Inflammatory macrophage (primary cell): ENCODE measurements at regions not wholly inside any gene's neighbourhood (a gene's known extent, or its start where the extent isn't known, plus 50 kb on each side); places are given as distances from the start of the nearest gene placed in this dataset.
"Not testable (repeated sequence)": the region's sequence is repeated elsewhere in the genome, so short reads cannot be mapped to it uniquely, and the experiment has no call there.

Experiments
- DNase-seq, 2 donors: peaks; one replicate each; pipeline ENCODE4 v3.0.0-alpha.2; 2020 to 2022

- no peak for DNase-seq
These were observed 121.8 kb upstream of the IRX5 start for GRCh38 chr16:54808890-54809289.

GRCh38 chr16:54806881-54807360, 123.7 kb upstream of the IRX5 start:
- DNase-seq: no peak

GRCh38 chr16:54806378-54806777, 124.3 kb upstream of the IRX5 start:
- no peak for DNase-seq

GRCh38 chr16:54805648-54806047, 125.0 kb upstream of the IRX5 start:
- no peak for DNase-seq

GRCh38 chr16:54801057-54801844, 129.4 kb upstream of the IRX5 start:
- DNase-seq: no peak

GRCh38 chr16:54798267-54798666, 132.4 kb upstream of the IRX5 start:
- no peak for DNase-seq

- DNase-seq: no peak
These were observed 134.5 kb upstream of the IRX5 start for GRCh38 chr16:54796211-54796610.

- DNase-seq: no peak
These were observed 137.9 kb upstream of the IRX5 start for GRCh38 chr16:54792811-54793210.

GRCh38 chr16:54787045-54787444, 143.6 kb upstream of the IRX5 start:
- no peak for DNase-seq

- DNase-seq: no peak
These were observed 146.7 kb upstream of the IRX5 start for GRCh38 chr16:54783980-54784379.

GRCh38 chr16:54783226-54783625, 147.4 kb upstream of the IRX5 start:
- no peak for DNase-seq

- no peak for DNase-seq
These were observed 150.4 kb upstream of the IRX5 start for GRCh38 chr16:54780266-54780665.

- no peak for DNase-seq
These were observed 151.1 kb upstream of the IRX5 start for GRCh38 chr16:54779549-54779948.

- DNase-seq: no peak
These were observed 155.9 kb upstream of the IRX5 start for GRCh38 chr16:54774768-54775167.

GRCh38 chr16:54772400-54772799, 158.3 kb upstream of the IRX5 start:
- DNase-seq: no peak

- DNase-seq: no peak
These were observed 164.3 kb upstream of the IRX5 start for GRCh38 chr16:54766355-54766754.

- DNase-seq: no peak
These were observed 180.4 kb upstream of the IRX5 start for GRCh38 chr16:54750249-54750648.

GRCh38 chr16:54748611-54749190, 182.0 kb upstream of the IRX5 start:
- DNase-seq: no peak

GRCh38 chr16:54746596-54746995, 184.1 kb upstream of the IRX5 start:
- no peak for DNase-seq

GRCh38 chr16:54744998-54745397, 185.7 kb upstream of the IRX5 start:
- no peak for DNase-seq

GRCh38 chr16:54742436-54742835, 188.2 kb upstream of the IRX5 start:
- no peak for DNase-seq

- no peak for DNase-seq
These were observed 191.3 kb upstream of the IRX5 start for GRCh38 chr16:54739381-54739780.

GRCh38 chr16:54734156-54734555, 196.5 kb upstream of the IRX5 start:
- no peak for DNase-seq

GRCh38 chr16:54727696-54728095, 203.0 kb upstream of the IRX5 start:
- not testable (repeated sequence) for DNase-seq
